Fibroblast of the aortic adventitia (primary cell): ENCODE measurements at regions not wholly inside any gene's neighbourhood (a gene's known extent, or its start where the extent isn't known, plus 50 kb on each side); places are given as distances from the start of the nearest gene placed in this dataset.
"Not testable (repeated sequence)": the region's sequence is repeated elsewhere in the genome, so short reads cannot be mapped to it uniquely, and the experiment has no call there.

Experiments
- DNase-seq: peaks from one replicate; pipeline ENCODE4 v3.0.0-alpha.2; 2010; ENCODE audit warnings: low read depth
- H3K4me3 ChIP-seq: 2 replicates; pipeline ENCODE4 v1.5.1; 2011; ENCODE audit warnings: low read depth, mild to moderate bottlenecking, control low read depth, low read length, moderate library complexity
- CTCF ChIP-seq: IDR thresholded peaks from 2 replicates; pipeline ENCODE4 v1.5.1; 2011; ENCODE audit warnings: mild to moderate bottlenecking, low read length, control low read depth, inconsistent platforms; ENCODE audit not compliant: insufficient read depth

GRCh38 chr14:28999656-29000055, 233.1 kb downstream of the FOXG1 start:
- TF ChIP-seq CTCF, result no peak
- DNase-seq, result no peak
- H3K4me3 ChIP-seq, result no peak overlapping the region

GRCh38 chr14:29005647-29006046, 239.1 kb downstream of the FOXG1 start:
- no peak for DNase-seq
- no peak overlapping the region for H3K4me3 ChIP-seq
- no peak for TF ChIP-seq CTCF

- no peak for DNase-seq
- no peak overlapping the region for H3K4me3 ChIP-seq
- TF ChIP-seq CTCF, result no peak
These were observed 241.4 kb downstream of the FOXG1 start for GRCh38 chr14:29007990-29008389.

GRCh38 chr14:29016050-29016900, 249.7 kb downstream of the FOXG1 start:
- no peak overlapping the region for H3K4me3 ChIP-seq
- peak; percentile 65 for DNase-seq
- peak; percentile 91 for TF ChIP-seq CTCF

- DNase-seq, H3K4me3 ChIP-seq: not testable (repeated sequence)
These were observed 256.9 kb downstream of the FOXG1 start for GRCh38 chr14:29023505-29023904.

- DNase-seq, result not testable (repeated sequence)
These were observed 260.9 kb downstream of the FOXG1 start for GRCh38 chr14:29027441-29027840.

GRCh38 chr14:29027941-29028705, 261.5 kb downstream of the FOXG1 start:
- H3K4me3 ChIP-seq, DNase-seq: not testable (repeated sequence)

More at GRCh38 chr14:29027441-29027840, 260.9 kb downstream of the FOXG1 start:
- H3K4me3 ChIP-seq, result not testable (repeated sequence)

- peak; percentile 13 for DNase-seq
- H3K4me3 ChIP-seq, result no peak overlapping the region
- no peak for TF ChIP-seq CTCF
These were observed 262.5 kb downstream of the FOXG1 start for GRCh38 chr14:29028973-29029582.
